ENCODE measurements at regions not wholly inside any gene's neighbourhood (a gene's known extent, or its start where the extent isn't known, plus 50 kb on each side); places are given as distances from the start of the nearest gene placed in this dataset.

DNA sequence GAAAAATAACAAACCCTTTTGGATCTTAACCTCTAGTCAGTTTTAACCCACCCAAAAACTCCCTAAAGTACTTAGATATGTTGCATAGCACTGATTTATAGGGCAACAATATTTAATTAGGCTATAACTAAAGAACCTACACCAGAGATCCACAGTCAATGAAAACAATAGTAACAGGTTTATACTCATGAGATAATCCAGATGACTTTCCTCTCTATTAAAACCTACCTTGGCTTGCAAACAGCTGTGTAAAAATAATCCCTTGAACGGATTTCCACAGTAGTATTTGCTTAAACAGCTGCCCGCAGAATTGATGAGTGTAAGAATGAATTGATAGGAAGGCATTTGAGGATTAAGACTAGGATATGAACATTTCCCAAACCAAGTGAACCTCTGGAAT, 104.3 kb upstream of the PTPRR start:
- TF ChIP-seq, protein P1, sequence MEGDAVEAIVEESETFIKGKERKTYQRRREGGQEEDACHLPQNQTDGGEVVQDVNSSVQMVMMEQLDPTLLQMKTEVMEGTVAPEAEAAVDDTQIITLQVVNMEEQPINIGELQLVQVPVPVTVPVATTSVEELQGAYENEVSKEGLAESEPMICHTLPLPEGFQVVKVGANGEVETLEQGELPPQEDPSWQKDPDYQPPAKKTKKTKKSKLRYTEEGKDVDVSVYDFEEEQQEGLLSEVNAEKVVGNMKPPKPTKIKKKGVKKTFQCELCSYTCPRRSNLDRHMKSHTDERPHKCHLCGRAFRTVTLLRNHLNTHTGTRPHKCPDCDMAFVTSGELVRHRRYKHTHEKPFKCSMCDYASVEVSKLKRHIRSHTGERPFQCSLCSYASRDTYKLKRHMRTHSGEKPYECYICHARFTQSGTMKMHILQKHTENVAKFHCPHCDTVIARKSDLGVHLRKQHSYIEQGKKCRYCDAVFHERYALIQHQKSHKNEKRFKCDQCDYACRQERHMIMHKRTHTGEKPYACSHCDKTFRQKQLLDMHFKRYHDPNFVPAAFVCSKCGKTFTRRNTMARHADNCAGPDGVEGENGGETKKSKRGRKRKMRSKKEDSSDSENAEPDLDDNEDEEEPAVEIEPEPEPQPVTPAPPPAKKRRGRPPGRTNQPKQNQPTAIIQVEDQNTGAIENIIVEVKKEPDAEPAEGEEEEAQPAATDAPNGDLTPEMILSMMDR (IDR thresholded peaks at IDR 0.05), result no peak
- TF ChIP-seq POLR2AphosphoS5 (IDR thresholded peaks at IDR 0.05), result no peak
- no peak for TF ChIP-seq POLR2A (IDR thresholded peaks at IDR 0.05)
- no peak for TF ChIP-seq EP300 (IDR thresholded peaks at IDR 0.05)

Data from suprapubic skin (tissue), 4 donors.